ENCODE measurements at regions not wholly inside any gene's neighbourhood (a gene's known extent, or its start where the extent isn't known, plus 50 kb on each side); places are given as distances from the start of the nearest gene placed in this dataset.
A peak's percentile ranks its signal among the peaks of the same experiment; 100 is the strongest.

DNA sequence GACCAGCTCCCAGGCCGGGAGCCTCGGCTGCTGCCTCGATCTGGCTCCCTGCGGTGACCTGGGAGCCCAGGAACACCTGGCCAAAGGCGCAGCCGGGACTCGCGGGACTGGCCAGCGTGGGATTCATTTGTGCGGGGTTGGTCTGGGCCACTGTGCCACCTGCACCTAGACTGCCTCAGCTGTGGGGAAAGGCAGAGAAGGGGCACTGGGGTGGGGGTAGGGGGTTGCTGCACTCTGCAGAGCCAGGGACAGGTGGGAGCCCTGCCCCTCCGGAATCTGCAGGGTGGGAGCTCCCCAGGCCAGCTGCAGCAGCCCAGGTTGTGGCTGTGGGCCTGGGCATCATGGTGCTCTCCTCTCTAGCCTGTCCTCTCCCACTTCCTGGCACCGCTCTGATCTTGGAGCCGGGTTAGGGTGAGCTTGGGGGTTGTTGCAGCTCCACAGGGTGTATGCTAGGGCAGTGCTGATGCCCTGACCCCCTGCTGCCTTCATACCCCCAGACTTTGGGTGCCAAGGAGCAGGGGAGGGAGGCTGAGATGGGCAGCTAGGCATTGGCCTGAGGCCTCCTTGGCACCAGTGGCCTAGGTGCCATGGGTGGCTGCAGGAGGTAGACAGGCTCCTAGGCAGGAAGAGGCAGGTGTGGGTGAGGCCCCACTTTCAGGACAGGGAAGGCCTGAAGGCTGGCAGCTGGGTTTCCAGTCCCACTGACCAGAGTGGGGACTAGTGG lies 57.5 kb upstream of the ETV3 start:
- no peak for DNase-seq
- BruUV-seq (replicated peaks): no TSS peak
- H3F3A ChIP-seq (ENCODE audit: insufficient read depth, low read depth): no peaks in the 10 kb centered on the region
- no peak overlapping the region for H3K4me2 ChIP-seq
- H3K79me2 ChIP-seq (ENCODE audit: low read depth): no peaks in the 10 kb centered on the region
- no peaks in the 10 kb centered on the region for H3K36me3 ChIP-seq (ENCODE audit: low read depth)
- H3K4me1 ChIP-seq (replicated peaks; ENCODE audit: insufficient read depth): no peaks in the 10 kb centered on the region
- H4K20me1 ChIP-seq (ENCODE audit: insufficient read depth): no peaks in the 10 kb centered on the region
- ChIA-PET POLR2A (ENCODE audit: unreplicated experiment) (no interaction called here), CTCF (interaction anchor here (0.8 kb wide), 1 partner anchor 106 kb away, joined by 3 read pairs; no protein-coding TSS in a partner anchor)
- no peak overlapping the region for H3K4me3 ChIP-seq
- no peaks in the 10 kb centered on the region for H3K9me2 ChIP-seq (ENCODE audit: insufficient read depth)
- no peak overlapping the region for H3K27ac ChIP-seq
- no peaks in the 10 kb centered on the region for H3K9me3 ChIP-seq (ENCODE audit: insufficient read depth, low read depth)
- no peak for TF ChIP-seq EZH2 (IDR thresholded peaks at IDR 0.05; ENCODE audit: low read depth)
- TF ChIP-seq, protein P1, sequence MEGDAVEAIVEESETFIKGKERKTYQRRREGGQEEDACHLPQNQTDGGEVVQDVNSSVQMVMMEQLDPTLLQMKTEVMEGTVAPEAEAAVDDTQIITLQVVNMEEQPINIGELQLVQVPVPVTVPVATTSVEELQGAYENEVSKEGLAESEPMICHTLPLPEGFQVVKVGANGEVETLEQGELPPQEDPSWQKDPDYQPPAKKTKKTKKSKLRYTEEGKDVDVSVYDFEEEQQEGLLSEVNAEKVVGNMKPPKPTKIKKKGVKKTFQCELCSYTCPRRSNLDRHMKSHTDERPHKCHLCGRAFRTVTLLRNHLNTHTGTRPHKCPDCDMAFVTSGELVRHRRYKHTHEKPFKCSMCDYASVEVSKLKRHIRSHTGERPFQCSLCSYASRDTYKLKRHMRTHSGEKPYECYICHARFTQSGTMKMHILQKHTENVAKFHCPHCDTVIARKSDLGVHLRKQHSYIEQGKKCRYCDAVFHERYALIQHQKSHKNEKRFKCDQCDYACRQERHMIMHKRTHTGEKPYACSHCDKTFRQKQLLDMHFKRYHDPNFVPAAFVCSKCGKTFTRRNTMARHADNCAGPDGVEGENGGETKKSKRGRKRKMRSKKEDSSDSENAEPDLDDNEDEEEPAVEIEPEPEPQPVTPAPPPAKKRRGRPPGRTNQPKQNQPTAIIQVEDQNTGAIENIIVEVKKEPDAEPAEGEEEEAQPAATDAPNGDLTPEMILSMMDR (conservative IDR thresholded peaks at IDR 0.05): no peak
- peaks cover 56% of the 10 kb centered on the region for H3K27me3 ChIP-seq (ENCODE audit: insufficient read depth, low read depth)
- H2AFZ ChIP-seq: no peak overlapping the region
- intact Hi-C loops (cut with micrococcal nuclease; ENCODE audit: unreplicated experiment): loop anchor here (10.0 kb wide), 1 partner anchor 169 kb away; no protein-coding TSS in a partner anchor

- ChIA-PET POLR2A (ENCODE audit: unreplicated experiment) (no interaction called here), CTCF (no interaction called here)
- no peak overlapping the region for H3K27ac ChIP-seq
- H3K9me3 ChIP-seq (ENCODE audit: insufficient read depth, low read depth): no peaks in the 10 kb centered on the region
- no TSS peak for BruUV-seq (replicated peaks)
- no peaks in the 10 kb centered on the region for H3K36me3 ChIP-seq (ENCODE audit: low read depth)
- no peak for DNase-seq
- H3K4me3 ChIP-seq: no peak overlapping the region
- no peak overlapping the region for H3K4me2 ChIP-seq
- H2AFZ ChIP-seq: no peak overlapping the region
- no peaks in the 10 kb centered on the region for H3K4me1 ChIP-seq (replicated peaks; ENCODE audit: insufficient read depth)
- intact Hi-C loops (cut with micrococcal nuclease; ENCODE audit: unreplicated experiment): loop anchor here (5.0 to 10.0 kb wide), 2 partner anchors 170 to 927 kb away; no protein-coding TSS in a partner anchor
- no peaks in the 10 kb centered on the region for H3K79me2 ChIP-seq (ENCODE audit: low read depth)
- no peaks in the 10 kb centered on the region for H3F3A ChIP-seq (ENCODE audit: insufficient read depth, low read depth)
- TF ChIP-seq, protein P1 (conservative IDR thresholded peaks at IDR 0.05): no peak
- no peak for TF ChIP-seq EZH2 (IDR thresholded peaks at IDR 0.05; ENCODE audit: low read depth)
- peaks cover 58% of the 10 kb centered on the region for H3K27me3 ChIP-seq (ENCODE audit: insufficient read depth, low read depth)
- H4K20me1 ChIP-seq (ENCODE audit: insufficient read depth): no peaks in the 10 kb centered on the region
- no peaks in the 10 kb centered on the region for H3K9me2 ChIP-seq (ENCODE audit: insufficient read depth)
Observed at GRCh38 chr1:157194731-157195520, 56.7 kb upstream of the ETV3 start.

- DNase-seq: peak in 1 of 2 experiments; percentile 56
- no TSS peak for BruUV-seq (replicated peaks)
- ChIA-PET POLR2A (ENCODE audit: unreplicated experiment) (no interaction called here), CTCF (no interaction called here)
- Histone ChIP-seq H3K27ac (no peak overlapping the region), H2AFZ (no peak overlapping the region), H3K27me3 (ENCODE audit: insufficient read depth, low read depth) (peaks cover 68% of the 10 kb centered on the region), H3K4me3 (no peak overlapping the region), H3K79me2 (ENCODE audit: low read depth) (no peaks in the 10 kb centered on the region), H3K9me2 (ENCODE audit: insufficient read depth) (no peaks in the 10 kb centered on the region), H3K4me2 (no peak overlapping the region), H3K9me3 (ENCODE audit: insufficient read depth, low read depth) (no peaks in the 10 kb centered on the region), H3F3A (ENCODE audit: insufficient read depth, low read depth) (no peaks in the 10 kb centered on the region), H3K36me3 (ENCODE audit: low read depth) (no peaks in the 10 kb centered on the region), H3K4me1 (replicated peaks; ENCODE audit: insufficient read depth) (no peaks in the 10 kb centered on the region), H4K20me1 (ENCODE audit: insufficient read depth) (no peaks in the 10 kb centered on the region)
- TF ChIP-seq EZH2 (IDR thresholded peaks at IDR 0.05; ENCODE audit: low read depth): no peak
- TF ChIP-seq, protein P1 (conservative IDR thresholded peaks at IDR 0.05): peak; percentile 79
- intact Hi-C loops (cut with micrococcal nuclease; ENCODE audit: unreplicated experiment): loop anchor here (1.0 to 10.0 kb wide), 3 partner anchors 171 to 928 kb away; no protein-coding TSS in a partner anchor
Observed at GRCh38 chr1:157193702-157194391, 55.7 kb upstream of the ETV3 start.

All from PC-9 (cell line).